ENCODE measurements at regions not wholly inside any gene's neighbourhood (a gene's known extent, or its start where the extent isn't known, plus 50 kb on each side); places are given as distances from the start of the nearest gene placed in this dataset.

DNA sequence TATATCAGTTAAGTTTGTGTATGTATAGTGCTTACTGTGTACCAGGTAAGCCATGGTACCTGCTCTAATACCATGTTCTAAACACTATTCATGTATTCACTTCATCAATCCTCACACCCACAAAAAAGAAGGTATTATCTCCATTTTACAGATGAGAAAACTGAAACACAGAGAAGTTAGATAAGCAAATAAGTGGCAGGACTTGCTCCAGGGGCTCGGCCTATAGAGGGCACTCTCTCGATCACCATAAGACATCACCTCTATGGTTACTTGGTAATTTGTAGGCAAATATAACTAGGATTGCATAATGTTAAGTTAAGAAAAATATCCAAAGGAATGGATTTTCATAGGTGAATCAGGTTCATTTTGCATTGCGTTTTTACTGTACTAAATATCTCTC is 118.1 kb upstream of the FN1 start:
- ATAC-seq, result no peak
- no TSS peak for BruUV-seq (replicated peaks)
- in situ Hi-C loops (cut with HindIII; ENCODE audit: low pct_unique_long_range_greater_than_20kb, low sequenced_read_pairs) (no loop called here), intact Hi-C loops (cut with micrococcal nuclease; ENCODE audit: unreplicated experiment) (no loop called here)
- Histone ChIP-seq H3K36me3 (ENCODE audit: control insufficient read depth, insufficient read depth, low read length) (no peaks in the 10 kb centered on the region), H3K4me1 (ENCODE audit: control insufficient read depth, insufficient read depth, low read length) (no peaks in the 10 kb centered on the region), H3K4me3 (ENCODE audit: low read depth in 2 of 2, low read length in 2 of 2) (no peak overlapping the region), H3K27me3 (ENCODE audit: control insufficient read depth, insufficient read depth, low read length) (no peaks in the 10 kb centered on the region), H3K27ac (ENCODE audit: low read length) (no peak overlapping the region), H3K9me3 (ENCODE audit: control insufficient read depth, insufficient read depth, low read depth, low read length) (no peaks in the 10 kb centered on the region)
- CTCF ChIA-PET, result no interaction called here
- no peak for TF ChIP-seq POLR2AphosphoS5 (IDR thresholded peaks at IDR 0.05; ENCODE audit: low read depth, low read length)
- TF ChIP-seq, protein P1, sequence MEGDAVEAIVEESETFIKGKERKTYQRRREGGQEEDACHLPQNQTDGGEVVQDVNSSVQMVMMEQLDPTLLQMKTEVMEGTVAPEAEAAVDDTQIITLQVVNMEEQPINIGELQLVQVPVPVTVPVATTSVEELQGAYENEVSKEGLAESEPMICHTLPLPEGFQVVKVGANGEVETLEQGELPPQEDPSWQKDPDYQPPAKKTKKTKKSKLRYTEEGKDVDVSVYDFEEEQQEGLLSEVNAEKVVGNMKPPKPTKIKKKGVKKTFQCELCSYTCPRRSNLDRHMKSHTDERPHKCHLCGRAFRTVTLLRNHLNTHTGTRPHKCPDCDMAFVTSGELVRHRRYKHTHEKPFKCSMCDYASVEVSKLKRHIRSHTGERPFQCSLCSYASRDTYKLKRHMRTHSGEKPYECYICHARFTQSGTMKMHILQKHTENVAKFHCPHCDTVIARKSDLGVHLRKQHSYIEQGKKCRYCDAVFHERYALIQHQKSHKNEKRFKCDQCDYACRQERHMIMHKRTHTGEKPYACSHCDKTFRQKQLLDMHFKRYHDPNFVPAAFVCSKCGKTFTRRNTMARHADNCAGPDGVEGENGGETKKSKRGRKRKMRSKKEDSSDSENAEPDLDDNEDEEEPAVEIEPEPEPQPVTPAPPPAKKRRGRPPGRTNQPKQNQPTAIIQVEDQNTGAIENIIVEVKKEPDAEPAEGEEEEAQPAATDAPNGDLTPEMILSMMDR (IDR thresholded peaks at IDR 0.05), result peak; percentile 17; the same call in 1 of the 2 replicates
- no peak for DNase-seq (ENCODE audit: low read depth, low spot score)
- POLR2A ChIA-PET, result no interaction called here

GRCh38 chr2:215552144-215552580 is 116.3 kb upstream of the FN1 start:
- intact Hi-C loops (cut with micrococcal nuclease; ENCODE audit: unreplicated experiment), result no loop called here
- CTCF ChIA-PET, result no interaction called here
- DNase-seq (ENCODE audit: low read depth, low spot score) (no peak), ATAC-seq (no peak)
- H3K4me1 ChIP-seq (ENCODE audit: control insufficient read depth, insufficient read depth, low read length), result no peaks in the 10 kb centered on the region
- no peaks in the 10 kb centered on the region for H3K27me3 ChIP-seq (ENCODE audit: control insufficient read depth, insufficient read depth, low read length)
- H3K36me3 ChIP-seq (ENCODE audit: control insufficient read depth, insufficient read depth, low read length), result no peaks in the 10 kb centered on the region
- H3K4me3 ChIP-seq (ENCODE audit: low read depth in 2 of 2, low read length in 2 of 2), result no peak overlapping the region
- H3K9me3 ChIP-seq (ENCODE audit: control insufficient read depth, insufficient read depth, low read depth, low read length), result no peaks in the 10 kb centered on the region
- TF ChIP-seq TCF7L2 (IDR thresholded peaks at IDR 0.05; ENCODE audit: low read depth, low read length), result no peak
- no peak for TF ChIP-seq POLR2AphosphoS5 (IDR thresholded peaks at IDR 0.05; ENCODE audit: low read depth, low read length)
- TF ChIP-seq, protein P2, sequence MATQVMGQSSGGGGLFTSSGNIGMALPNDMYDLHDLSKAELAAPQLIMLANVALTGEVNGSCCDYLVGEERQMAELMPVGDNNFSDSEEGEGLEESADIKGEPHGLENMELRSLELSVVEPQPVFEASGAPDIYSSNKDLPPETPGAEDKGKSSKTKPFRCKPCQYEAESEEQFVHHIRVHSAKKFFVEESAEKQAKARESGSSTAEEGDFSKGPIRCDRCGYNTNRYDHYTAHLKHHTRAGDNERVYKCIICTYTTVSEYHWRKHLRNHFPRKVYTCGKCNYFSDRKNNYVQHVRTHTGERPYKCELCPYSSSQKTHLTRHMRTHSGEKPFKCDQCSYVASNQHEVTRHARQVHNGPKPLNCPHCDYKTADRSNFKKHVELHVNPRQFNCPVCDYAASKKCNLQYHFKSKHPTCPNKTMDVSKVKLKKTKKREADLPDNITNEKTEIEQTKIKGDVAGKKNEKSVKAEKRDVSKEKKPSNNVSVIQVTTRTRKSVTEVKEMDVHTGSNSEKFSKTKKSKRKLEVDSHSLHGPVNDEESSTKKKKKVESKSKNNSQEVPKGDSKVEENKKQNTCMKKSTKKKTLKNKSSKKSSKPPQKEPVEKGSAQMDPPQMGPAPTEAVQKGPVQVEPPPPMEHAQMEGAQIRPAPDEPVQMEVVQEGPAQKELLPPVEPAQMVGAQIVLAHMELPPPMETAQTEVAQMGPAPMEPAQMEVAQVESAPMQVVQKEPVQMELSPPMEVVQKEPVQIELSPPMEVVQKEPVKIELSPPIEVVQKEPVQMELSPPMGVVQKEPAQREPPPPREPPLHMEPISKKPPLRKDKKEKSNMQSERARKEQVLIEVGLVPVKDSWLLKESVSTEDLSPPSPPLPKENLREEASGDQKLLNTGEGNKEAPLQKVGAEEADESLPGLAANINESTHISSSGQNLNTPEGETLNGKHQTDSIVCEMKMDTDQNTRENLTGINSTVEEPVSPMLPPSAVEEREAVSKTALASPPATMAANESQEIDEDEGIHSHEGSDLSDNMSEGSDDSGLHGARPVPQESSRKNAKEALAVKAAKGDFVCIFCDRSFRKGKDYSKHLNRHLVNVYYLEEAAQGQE (IDR thresholded peaks at IDR 0.05; ENCODE audit: insufficient read depth in 1 of 2, low read depth in 2 of 2, low read length in 1 of 2), result no peak
- TF ChIP-seq SIN3A (IDR thresholded peaks at IDR 0.05; ENCODE audit: borderline replicate concordance, insufficient read depth, low read depth, low read length), result no peak
- in situ Hi-C loops (cut with HindIII; ENCODE audit: low pct_unique_long_range_greater_than_20kb, low sequenced_read_pairs), result no loop called here
- BruUV-seq (replicated peaks), result no TSS peak
- H3K27ac ChIP-seq (ENCODE audit: low read length), result no peak overlapping the region
- POLR2A ChIA-PET, result no interaction called here

- ChIA-PET POLR2A (no interaction called here), CTCF (no interaction called here)
- no peaks in the 10 kb centered on the region for H3K27me3 ChIP-seq (ENCODE audit: control insufficient read depth, insufficient read depth, low read length)
- no peak for TF ChIP-seq TCF7L2 (IDR thresholded peaks at IDR 0.05; ENCODE audit: low read depth, low read length)
- TF ChIP-seq, protein P2 (IDR thresholded peaks at IDR 0.05; ENCODE audit: insufficient read depth in 1 of 2, low read depth in 2 of 2, low read length in 1 of 2), result no peak
- TF ChIP-seq, protein P1 (IDR thresholded peaks at IDR 0.05), result no peak
- no peak for TF ChIP-seq SIN3A (IDR thresholded peaks at IDR 0.05; ENCODE audit: borderline replicate concordance, insufficient read depth, low read depth, low read length)
- no peak for TF ChIP-seq POLR2AphosphoS5 (IDR thresholded peaks at IDR 0.05; ENCODE audit: low read depth, low read length)
- in situ Hi-C loops (cut with HindIII; ENCODE audit: low pct_unique_long_range_greater_than_20kb, low sequenced_read_pairs), result no loop called here
- H3K9me3 ChIP-seq (ENCODE audit: control insufficient read depth, insufficient read depth, low read depth, low read length), result no peaks in the 10 kb centered on the region
- ATAC-seq (no peak), DNase-seq (ENCODE audit: low read depth, low spot score) (no peak)
- no peaks in the 10 kb centered on the region for H3K4me1 ChIP-seq (ENCODE audit: control insufficient read depth, insufficient read depth, low read length)
- H3K4me3 ChIP-seq (ENCODE audit: low read depth in 2 of 2, low read length in 2 of 2), result no peak overlapping the region
- H3K27ac ChIP-seq (ENCODE audit: low read length), result no peak overlapping the region
- intact Hi-C loops (cut with micrococcal nuclease; ENCODE audit: unreplicated experiment), result no loop called here
- no peaks in the 10 kb centered on the region for H3K36me3 ChIP-seq (ENCODE audit: control insufficient read depth, insufficient read depth, low read length)
- BruUV-seq (replicated peaks), result no TSS peak
Measured at GRCh38 chr2:215550331-215550730, 114.5 kb upstream of the FN1 start.
